Stomach (tissue), 8 donors: ENCODE measurements at regions not wholly inside any gene's neighbourhood (a gene's known extent, or its start where the extent isn't known, plus 50 kb on each side); places are given as distances from the start of the nearest gene placed in this dataset.

Experiments
- DNase-seq, 2 donors: peaks; one replicate each; pipeline versions ENCODE4 v3.0.0 to v3.0.0-alpha.2; 2013 to 2019
- H3K27ac ChIP-seq, 5 donors: fragments of 200-600 bp in 4 of 5; sonication (generic) in 4 of 5; one replicate each; pipeline ENCODE4 v1.5.1; 2013 to 2019; ENCODE audit warnings: mild to moderate bottlenecking in 1 of 5, moderate library complexity in 1 of 5
- H3K27me3 ChIP-seq, 3 donors: fragments of 200-600 bp; sonication (generic); one replicate each; pipeline ENCODE4 v1.5.1; 2017 to 2019; ENCODE audit warnings: mixed run types in 1 of 3
- H3K36me3 ChIP-seq, 4 donors: fragments of 200-600 bp; sonication (generic); 1 replicate in 3 of 4; 2 replicates in 1 of 4; pipeline ENCODE4 v1.5.1; 2016 to 2019
- H3K4me1 ChIP-seq, 4 donors: fragments of 200-600 bp; sonication (generic); one replicate each; pipeline ENCODE4 v1.5.1; 2016 to 2019
- H3K4me3 ChIP-seq, 4 donors: fragments of 200-600 bp; sonication (generic) in 3 of 4; one replicate each; pipeline ENCODE4 v1.5.1; 2016 to 2019; ENCODE audit warnings: mild to moderate bottlenecking in 1 of 4
- H3K9me3 ChIP-seq, 4 donors: fragments of 200-600 bp; sonication (generic); one replicate each; pipeline ENCODE4 v1.5.1; 2016 to 2019
- EP300 ChIP-seq: sonication (generic); formaldehyde crosslinking; IDR thresholded peaks from one replicate; pipeline ENCODE4 v1.6.1; 2017; ENCODE audit warnings: antibody characterized with exemption
- POLR2A ChIP-seq, 4 donors: fragments of 450-650 bp; IDR thresholded peaks; one replicate each; pipeline ENCODE4 v1.6.1; 2016; ENCODE audit warnings: antibody characterized with exemption in 4 of 4, control low read depth in 2 of 4, mild to moderate bottlenecking in 1 of 4, moderate library complexity in 1 of 4
- POLR2AphosphoS5 ChIP-seq, 3 donors: sonication (generic); formaldehyde crosslinking; IDR thresholded peaks; one replicate each; pipeline ENCODE4 v1.6.1; 2016; ENCODE audit warnings: antibody characterized with exemption in 3 of 3
- WGBS, 5 donors: extraction: QIAGEN DNeasy Blood & Tissue Kit in 3 of 5; methylation state at CpG; one replicate each; pipeline versions ENCODE4 v1.1.5 to v1.1.7; 2013 to 2018; 5-methylcytosine and 5-hydroxymethylcytosine counted together
- intact Hi-C: fragments of 100-400 bp; cut with DNase I; formaldehyde crosslinking; loops from one replicate; pipeline ENCODE4 v1.15.1; 2023; ENCODE audit warnings: low total_unique reads
- TF ChIP-seq, protein P1 (sequence below), 7 experiments: fragments of 450-650 bp in 4 of 7; fragments of 200-600 bp in 3 of 7; sonication (generic) in 3 of 7; IDR thresholded peaks; one replicate each; pipeline ENCODE4 v1.5.1; 2016 to 2019; ENCODE audit warnings: antibody characterized with exemption in 7 of 7, control low read depth in 2 of 7, mild to moderate bottlenecking in 1 of 7
- donor health status: healthy with polysubstance abuse.
- donor health status: Bipolar disorder and iron deficiency.
- donor health status: healthy.

DNA sequence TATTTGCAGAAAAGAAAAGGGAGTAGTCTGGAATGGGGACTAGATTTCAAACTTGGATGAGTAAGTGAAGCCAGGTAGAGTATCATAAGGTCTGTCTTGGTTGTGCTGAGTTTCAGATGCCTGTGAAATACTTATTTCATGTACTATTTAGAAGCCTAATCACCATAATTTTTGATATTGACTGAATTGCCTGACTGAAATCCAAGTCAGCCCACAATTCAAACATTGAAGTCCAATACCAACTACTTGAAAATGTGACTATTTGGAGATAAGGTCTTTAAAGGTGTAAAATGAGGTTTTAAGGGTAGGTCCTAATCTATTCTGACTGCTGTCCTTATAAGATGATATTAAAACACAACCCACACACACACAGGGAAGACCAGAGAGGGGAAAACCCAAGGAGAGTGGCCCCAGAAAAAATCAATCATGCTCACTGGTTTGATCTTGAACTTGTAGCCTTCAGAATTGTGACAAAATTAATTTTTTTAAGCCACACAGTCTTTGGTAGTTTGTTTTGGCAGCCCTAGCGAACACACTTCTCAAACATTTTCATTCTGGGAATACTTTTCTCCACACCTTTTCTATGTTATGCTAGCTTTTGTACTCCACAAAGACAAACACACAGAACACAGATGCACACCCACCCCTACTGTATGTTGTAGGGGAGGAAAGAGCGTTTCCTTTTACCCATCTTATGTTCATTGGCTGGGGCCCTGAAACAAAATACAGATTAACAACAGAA, 126.3 kb downstream of the HFE start:
- no peak for DNase-seq
- Histone ChIP-seq H3K27ac (no peak overlapping the region), H3K4me3 (no peak overlapping the region), H3K4me1 (peaks cover 4 to 31% (median 7%) of the 10 kb centered on the region in 4 donors), H3K27me3 (peaks cover 2 to 62% (median 23%) of the 10 kb centered on the region in 3 donors), H3K9me3 (no peaks in the 10 kb centered on the region), H3K36me3 (no peaks in the 10 kb centered on the region)
- intact Hi-C loops = no loop called here
- 84 to 92% (median 87%) methylated on average over 2 of the region's 2 CpGs for WGBS, 5 donors
- TF ChIP-seq EP300 = no peak
- TF ChIP-seq POLR2AphosphoS5 (IDR thresholded peaks at IDR 0.05) = no peak
- no peak for TF ChIP-seq POLR2A (IDR thresholded peaks at IDR 0.05)
- TF ChIP-seq, protein P1, sequence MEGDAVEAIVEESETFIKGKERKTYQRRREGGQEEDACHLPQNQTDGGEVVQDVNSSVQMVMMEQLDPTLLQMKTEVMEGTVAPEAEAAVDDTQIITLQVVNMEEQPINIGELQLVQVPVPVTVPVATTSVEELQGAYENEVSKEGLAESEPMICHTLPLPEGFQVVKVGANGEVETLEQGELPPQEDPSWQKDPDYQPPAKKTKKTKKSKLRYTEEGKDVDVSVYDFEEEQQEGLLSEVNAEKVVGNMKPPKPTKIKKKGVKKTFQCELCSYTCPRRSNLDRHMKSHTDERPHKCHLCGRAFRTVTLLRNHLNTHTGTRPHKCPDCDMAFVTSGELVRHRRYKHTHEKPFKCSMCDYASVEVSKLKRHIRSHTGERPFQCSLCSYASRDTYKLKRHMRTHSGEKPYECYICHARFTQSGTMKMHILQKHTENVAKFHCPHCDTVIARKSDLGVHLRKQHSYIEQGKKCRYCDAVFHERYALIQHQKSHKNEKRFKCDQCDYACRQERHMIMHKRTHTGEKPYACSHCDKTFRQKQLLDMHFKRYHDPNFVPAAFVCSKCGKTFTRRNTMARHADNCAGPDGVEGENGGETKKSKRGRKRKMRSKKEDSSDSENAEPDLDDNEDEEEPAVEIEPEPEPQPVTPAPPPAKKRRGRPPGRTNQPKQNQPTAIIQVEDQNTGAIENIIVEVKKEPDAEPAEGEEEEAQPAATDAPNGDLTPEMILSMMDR (IDR thresholded peaks at IDR 0.05) = no peak

DNA sequence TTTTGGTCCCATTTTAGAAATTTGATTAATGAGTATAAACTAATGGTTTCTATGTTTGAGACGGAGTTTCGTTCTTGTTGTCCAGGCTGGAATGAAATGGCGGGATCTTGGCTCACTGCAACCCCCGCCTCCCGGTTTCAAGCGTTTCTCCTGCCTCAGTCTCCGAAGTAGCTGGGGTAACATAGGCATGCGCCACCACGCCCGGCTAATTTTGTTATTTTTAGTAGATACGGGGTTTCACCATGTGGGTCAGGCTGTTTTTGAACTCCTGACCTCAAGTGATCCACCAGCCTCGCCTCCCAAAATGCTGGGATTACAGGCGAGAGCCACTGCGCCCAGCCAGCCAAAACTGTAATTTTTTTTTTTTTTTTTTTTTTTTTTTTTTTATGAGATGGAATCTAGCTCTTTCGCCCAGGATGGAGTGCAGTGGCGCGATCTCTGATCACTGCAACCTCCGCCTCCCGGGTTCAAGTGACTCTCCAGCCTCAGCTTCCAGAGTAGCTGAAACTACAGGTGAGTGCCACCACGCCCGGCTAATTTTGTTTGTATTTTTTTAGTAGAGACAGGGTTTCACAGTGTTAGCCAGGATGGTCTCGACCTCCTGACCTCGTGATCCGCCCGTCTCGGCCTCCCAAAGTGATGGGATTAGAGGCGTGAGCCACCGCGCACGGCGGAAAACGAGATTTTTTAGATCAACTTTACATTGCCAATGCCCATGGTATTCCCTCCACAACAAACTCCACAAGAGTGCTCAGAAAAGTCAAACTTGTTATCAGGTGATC, 127.8 kb downstream of the HFE start:
- peaks cover 4 to 31% (median 7%) of the 10 kb centered on the region in 4 donors for H3K4me1 ChIP-seq
- TF ChIP-seq EP300 (no peak), POLR2A (IDR thresholded peaks at IDR 0.05) (no peak)
- H3K36me3 ChIP-seq = no peaks in the 10 kb centered on the region
- 20 to 42% (median 31%) methylated on average over 31 to 32 of the region's 32 CpGs for WGBS, 5 donors
- intact Hi-C loops = no loop called here
- peak overlapping the region in 4 of 5 donors; percentile 86 to 96 (median 96) for H3K27ac ChIP-seq
- DNase-seq = peak in 1 of 2 donors; percentile 61
- H3K9me3 ChIP-seq = no peaks in the 10 kb centered on the region
- peaks cover 2 to 70% (median 23%) of the 10 kb centered on the region in 3 donors for H3K27me3 ChIP-seq
- H3K4me3 ChIP-seq = peak overlapping the region; percentile 46 to 53 (median 48)

DNA sequence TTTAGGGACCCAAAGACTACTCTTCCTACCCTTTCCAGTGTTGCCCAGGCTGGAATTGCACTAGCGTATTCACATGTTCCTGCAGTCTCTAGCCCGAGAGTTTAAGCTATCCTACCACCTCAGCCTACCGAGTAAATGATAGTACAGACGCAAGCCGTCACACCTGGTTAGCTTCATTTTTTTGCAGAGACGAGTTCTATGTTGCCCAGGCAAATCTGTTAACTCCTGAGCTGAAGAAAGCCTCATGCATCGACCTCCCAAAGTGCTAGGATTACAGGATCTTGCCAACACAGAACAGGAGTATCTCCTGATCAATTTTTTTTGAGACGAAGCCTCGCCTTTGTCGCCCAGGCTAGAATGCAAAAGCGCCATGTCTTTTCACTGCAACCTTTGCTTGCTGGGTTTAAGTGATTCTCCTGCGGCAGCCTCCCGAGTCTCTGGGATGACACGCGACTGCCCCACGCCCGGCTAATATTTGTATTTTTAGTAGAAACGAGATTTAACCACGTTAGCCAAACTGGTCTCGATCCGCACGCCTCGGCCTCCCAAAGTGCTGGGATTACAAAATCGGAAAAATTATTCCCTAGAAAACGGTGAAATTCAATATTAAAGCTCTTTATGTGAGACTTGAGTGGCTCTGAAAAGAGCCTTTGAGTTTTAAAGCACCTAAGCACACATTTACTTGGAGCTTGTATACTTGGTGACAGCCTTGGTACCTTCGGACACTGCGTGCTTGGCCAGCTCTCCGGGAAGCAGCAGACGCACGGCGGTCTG, 128.5 kb downstream of the HFE start:
- no peaks in the 10 kb centered on the region for H3K36me3 ChIP-seq
- WGBS, 5 donors = 1 to 3% (median 2%) methylated on average over 31 of the region's 31 CpGs
- H3K27me3 ChIP-seq = peaks cover 2 to 74% (median 23%) of the 10 kb centered on the region in 3 donors
- H3K9me3 ChIP-seq = no peaks in the 10 kb centered on the region
- intact Hi-C loops = no loop called here
- peak in 1 of 2 donors; percentile 79 for DNase-seq
- peaks cover 4 to 31% (median 7%) of the 10 kb centered on the region in 4 donors for H3K4me1 ChIP-seq
- H3K27ac ChIP-seq = peak overlapping the region; percentile 69 to 96 (median 96)
- peak overlapping the region; percentile 46 to 53 (median 48) for H3K4me3 ChIP-seq
- TF ChIP-seq, protein P1 (IDR thresholded peaks at IDR 0.05) = no peak
- TF ChIP-seq POLR2AphosphoS5 (IDR thresholded peaks at IDR 0.05) = peak; percentile 25 to 54 (median 51)
- TF ChIP-seq POLR2A (IDR thresholded peaks at IDR 0.05) = no peak
- TF ChIP-seq EP300 = no peak

DNA sequence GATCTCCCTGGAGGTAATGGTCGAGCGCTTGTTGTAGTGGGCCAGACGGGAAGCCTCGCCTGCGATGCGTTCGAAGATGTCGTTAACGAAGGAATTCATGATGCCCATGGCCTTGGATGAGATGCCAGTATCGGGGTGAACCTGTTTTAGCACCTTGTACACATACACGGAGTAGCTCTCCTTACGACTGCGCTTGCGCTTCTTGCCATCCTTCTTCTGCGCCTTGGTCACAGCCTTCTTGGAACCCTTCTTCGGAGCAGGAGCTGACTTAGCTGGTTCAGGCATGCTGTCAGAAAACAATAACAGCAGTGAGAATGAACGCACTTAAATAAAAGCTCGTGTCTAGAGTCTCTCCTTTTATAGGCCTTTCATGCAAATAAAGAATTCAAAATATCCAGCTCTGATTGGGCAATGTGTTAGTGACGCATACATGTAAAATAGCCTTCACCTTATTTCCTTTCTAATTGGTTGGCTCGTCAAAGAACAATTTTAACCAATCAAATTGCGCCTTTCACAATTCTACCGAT, 129.2 kb downstream of the HFE start:
- H3K27ac ChIP-seq = peak overlapping the region; percentile 69 to 96 (median 96)
- peaks cover 2 to 81% (median 23%) of the 10 kb centered on the region in 3 donors for H3K27me3 ChIP-seq

More for the DNA sequence above, 129.2 kb downstream of the HFE start:
- Histone ChIP-seq H3K9me3 (no peaks in the 10 kb centered on the region), H3K4me1 (peaks cover 4 to 31% (median 7%) of the 10 kb centered on the region in 4 donors), H3K36me3 (no peaks in the 10 kb centered on the region), H3K4me3 (peak overlapping the region; percentile 46 to 53 (median 48))
- peak; percentile 70 to 97 for DNase-seq
- intact Hi-C loops = no loop called here
- 0 to 3% (median 1%) methylated on average over 22 of the region's 22 CpGs for WGBS, 5 donors
- TF ChIP-seq POLR2A (IDR thresholded peaks at IDR 0.05) (peak in 2 of 4 donors; percentile 99), POLR2AphosphoS5 (IDR thresholded peaks at IDR 0.05) (peak; percentile 93 to 100 (median 99)), EP300 (no peak)
- TF ChIP-seq, protein P1 (IDR thresholded peaks at IDR 0.05) = no peak
